HG03565 (cell line): ENCODE measurements at regions not wholly inside any gene's neighbourhood (a gene's known extent, or its start where the extent isn't known, plus 50 kb on each side); places are given as distances from the start of the nearest gene placed in this dataset.
A peak's percentile ranks its signal among the peaks of the same experiment; 100 is the strongest.
"Not testable (repeated sequence)": the region's sequence is repeated elsewhere in the genome, so short reads cannot be mapped to it uniquely, and the experiment has no call there.

Source experiments
- ATAC-seq: cut with Tn5 transposase; IDR thresholded peaks from one replicate; pipeline ENCODE4 v1.9.1; 2021; ENCODE audit warnings: mild to moderate bottlenecking, moderate library complexity; ENCODE audit not compliant: unreplicated experiment

- ATAC-seq: no peak
These were observed 54.1 kb upstream of the SHLD1 start for GRCh38 chr20:5696011-5696559.

GRCh38 chr20:5691918-5692618 lies 58.1 kb upstream of the SHLD1 start:
- ATAC-seq: peak; percentile 98

DNA sequence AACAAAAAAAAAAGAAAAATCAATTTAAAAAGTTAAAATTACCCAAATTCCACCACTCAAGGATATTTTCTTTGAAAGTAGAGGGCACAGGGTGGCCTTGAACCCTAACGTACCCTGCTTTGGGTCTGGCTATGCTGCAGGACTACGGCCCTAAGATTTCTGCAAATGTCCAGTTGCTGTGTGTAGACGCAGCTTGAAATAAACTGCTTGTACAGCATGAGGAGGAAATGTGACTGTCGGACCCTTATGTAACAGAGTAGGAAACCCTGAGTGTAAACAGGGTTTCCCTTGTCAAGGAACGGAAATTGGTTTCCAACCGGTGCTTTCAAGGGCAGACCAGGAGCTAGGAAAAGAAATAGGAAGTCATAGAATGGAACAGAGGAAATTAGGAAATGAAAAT lies 60.7 kb upstream of the SHLD1 start:
- ATAC-seq: no peak

DNA sequence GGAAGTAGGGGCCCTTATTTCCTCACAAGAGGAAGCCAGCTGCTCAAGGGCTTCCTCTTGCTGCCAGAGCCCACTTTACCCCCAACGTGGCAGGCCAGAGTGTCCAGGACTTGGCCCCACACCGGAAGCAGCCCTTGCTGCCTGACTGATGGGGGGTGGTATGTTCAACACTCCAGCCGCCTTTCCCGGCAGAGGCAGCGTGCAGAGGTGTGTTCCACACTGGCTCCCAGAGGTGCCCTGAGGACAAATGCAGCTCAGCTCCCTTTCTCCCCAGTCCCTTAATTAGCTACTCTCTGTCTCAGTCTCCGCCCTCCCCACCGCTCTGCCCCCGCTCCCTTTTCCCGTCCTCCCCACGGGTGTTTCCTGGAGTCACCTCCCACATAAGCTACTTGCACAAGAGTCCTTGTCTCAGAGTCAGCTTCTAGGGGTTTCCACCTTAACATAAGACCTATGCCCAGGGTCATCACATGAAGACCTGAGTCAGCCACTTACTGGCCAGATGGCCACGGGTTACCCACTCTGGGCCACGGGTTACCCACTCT lies 61.7 kb upstream of the SHLD1 start:
- no peak for ATAC-seq

DNA sequence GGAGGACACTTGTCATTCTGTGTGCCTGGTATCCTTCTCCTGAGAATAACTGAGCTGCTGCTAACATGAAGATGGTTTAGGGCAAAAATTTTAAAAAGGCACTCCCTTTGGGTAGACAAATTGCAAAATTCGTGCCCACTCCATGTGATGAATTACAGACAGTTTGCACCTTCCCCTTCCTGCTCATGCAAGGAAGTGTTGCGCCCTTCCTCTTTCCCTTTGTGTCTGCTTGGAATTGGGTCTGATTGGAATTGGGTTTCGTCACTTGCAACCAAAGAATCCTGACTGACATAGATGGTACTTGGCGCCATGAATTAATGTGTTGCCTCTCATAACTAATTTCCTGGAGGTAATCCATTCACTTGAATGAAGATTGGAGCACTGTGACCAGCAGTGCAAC lies 62.3 kb upstream of the SHLD1 start:
- ATAC-seq: no peak

DNA sequence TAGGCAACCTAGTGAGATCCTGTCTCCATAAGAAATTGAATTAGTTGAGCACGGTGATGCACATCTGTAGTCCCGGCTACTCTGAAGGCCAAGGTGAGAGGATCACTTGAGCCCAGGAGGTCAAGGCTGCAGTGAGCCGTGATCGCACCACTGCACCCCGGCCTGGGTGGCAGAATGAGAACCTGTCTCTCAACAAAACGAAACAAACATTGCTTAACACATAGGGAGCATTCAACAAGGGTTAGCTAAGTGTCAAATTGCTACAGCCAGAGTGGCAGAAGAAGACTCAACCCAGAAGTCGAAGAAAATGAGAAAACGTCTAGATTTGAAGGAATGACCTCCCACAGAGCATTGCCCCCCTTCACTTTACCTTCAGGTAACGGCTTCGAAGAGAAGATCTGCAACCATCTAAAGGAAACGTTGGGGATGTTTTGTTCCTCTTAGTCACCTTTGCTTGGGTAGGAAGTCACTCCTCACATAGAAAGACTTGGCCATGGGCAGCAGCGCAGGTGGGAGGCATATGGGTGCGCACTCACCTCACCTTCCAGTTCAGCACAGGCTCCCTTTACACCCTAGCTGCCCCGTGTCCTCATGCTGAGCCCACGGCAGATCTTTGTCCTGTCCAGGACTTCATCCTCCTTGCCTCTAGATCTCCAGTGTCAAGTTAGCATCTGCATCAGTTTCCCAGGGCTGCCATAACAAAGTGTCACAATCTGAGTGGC lies 63.7 kb upstream of the SHLD1 start:
- no peak for ATAC-seq

- not testable (repeated sequence) for ATAC-seq
These were observed 67.6 kb upstream of the SHLD1 start for GRCh38 chr20:5682556-5682955.

DNA sequence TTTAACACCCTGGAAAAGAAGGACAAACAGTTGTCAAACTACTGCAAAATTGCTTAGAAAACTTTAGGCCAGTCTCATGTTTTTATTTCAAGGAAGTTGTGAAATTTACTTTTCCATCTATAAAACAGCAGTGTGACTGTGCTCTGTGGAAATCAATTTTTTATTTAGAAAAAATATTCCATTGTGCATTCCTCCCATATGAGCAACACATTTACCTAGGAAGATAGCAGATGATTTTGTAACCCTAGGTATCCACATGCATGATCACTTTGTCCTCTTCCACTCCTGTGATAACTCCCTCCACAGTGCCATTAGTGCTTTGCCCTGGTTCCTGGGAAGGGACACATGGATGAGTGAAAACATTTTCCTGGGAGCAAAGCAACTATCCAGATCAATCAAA lies 69.4 kb upstream of the GPCPD1 start:
- no peak for ATAC-seq

DNA sequence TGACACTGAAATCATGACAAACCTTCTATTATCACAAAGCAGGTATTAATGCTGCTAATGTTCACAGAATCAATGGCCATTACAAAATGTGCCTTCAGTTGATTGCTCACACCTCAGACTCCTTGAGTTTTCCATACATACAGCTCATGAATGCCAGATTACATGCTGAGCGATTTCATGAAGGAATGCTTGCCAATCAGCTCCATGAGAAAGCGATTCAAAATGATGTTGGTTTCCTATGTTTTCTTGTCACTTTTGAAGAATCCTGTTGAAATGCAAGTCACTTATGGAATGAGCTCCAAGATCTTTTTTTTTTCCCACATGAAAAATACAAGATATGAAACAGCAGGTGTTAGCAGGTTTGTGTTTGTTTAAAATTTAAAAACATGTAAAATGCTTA lies 68.0 kb upstream of the GPCPD1 start:
- ATAC-seq: no peak

DNA sequence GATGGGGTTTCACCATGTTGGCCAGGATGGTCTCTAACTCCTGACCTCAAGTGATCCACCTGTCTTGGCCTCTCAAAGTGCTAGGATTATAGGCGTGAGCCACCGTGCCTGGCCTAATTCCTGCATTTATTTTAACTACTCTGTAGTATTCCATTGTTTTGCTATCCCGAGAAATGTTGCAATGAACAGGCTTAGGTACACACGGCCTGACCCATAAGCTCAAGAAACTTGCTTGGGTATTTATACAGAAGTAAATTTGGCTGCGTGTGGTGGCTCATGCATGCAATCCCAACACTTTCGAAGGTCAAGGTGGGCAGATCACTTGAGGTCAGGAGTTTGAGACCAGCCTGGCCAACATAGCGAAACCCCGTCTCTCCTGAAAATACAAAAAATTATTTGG lies 67.1 kb upstream of the GPCPD1 start:
- ATAC-seq: not testable (repeated sequence)

DNA sequence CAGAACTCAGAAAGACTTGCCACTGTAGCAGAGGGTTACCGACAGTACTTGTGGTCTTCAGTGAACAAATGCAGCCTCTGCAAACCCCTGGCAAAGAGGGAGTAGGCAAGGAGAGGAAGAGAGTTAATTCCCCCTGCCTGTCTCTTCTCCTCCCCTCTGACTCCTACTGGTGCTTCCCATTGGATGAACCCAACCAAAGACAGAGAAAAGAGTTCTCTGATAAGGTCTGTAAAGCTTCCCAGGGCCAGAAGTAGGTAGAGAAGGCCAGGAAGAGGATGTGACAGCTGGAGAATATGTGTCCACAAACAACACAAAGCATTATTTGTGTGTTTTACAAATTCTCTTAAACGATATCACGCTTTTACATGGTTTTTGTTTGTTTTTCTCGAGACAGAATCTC lies 66.6 kb upstream of the GPCPD1 start:
- no peak for ATAC-seq

DNA sequence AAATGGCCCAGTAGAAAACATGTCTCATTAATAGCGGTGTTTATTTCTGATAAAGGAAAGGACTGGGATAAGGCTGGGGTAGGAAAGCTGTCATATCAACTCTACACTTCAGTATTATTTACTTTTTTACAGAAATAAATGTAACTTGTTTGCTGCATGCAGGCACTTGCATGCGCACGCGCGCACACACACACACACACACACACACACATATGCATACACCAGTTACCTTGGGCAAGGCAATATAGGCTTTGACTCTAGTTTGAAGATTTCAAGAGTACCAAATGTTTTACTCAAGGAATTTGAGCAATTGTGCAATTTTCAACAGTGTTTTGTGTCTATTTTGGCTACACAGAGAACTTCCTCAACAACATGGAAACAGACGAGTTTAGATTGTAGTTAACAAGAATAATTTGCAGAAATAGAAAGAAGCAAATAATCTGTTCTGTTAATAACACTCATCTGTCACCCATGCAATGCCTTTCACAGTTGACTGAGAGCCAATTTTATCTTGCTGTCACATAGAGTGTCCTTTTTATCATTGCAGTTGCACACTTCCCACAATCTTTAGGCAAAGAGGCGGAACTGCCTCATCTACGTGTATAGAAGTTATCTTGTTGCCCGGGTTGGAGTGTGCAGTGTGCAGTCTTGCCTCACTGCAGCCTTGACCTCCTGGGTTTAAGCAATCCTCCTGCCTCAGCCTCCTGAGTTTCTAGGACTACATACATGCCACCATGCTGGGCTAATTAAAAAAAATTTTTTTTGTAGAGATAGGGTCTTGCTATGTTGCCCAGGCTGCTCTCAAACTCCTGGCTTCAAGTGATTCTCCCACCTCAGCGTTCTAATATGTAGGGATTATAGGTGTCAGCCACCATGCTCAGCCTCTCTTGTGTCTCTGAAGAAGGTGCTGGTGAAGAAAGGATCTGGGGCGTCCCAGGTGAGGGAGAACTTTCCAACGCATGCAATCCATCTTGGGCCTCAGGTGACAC lies 64.6 kb upstream of the GPCPD1 start:
- ATAC-seq: no peak

DNA sequence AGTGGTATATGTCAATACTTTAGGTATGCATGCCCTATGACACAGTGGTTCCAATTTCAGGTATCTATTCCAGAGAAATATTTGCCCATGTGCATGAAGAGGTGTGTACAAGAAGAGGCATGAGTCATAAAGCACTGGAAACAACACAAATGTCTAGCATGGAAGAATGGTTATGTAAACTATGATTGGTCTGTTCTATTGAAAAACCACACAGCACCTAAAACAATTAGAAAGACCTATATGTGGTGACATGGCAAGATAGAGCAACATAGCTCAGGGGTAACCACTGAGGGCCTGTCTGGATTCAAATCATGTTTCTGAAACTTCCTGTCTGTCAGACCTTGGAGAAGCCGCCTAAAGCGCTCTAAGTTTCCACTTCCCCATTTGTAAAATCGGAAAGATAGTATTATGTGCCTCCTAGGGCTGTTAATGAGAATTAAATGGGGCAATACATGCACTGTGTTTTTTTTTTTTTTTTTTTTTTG lies 63.4 kb upstream of the GPCPD1 start:
- ATAC-seq: peak; percentile 89

DNA sequence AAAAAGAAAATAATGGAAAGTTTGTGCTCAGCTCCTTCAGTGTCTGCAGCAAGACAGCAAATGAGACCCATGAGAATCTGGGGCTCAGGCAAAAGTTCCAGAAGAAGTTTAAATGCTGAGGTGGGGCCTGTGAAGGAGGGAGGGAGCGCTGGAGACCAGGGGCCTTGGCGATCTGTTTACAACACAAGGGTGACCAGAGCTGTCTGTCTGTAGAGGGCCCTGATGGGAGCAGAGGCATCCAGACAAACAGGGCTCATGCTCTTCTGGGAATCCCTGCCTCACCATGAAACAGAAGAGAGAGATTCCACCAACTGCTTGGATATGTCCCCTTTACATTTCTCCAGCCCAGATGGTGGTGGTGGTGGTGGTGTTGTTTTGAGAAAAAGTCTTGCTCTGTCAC lies 60.1 kb upstream of the GPCPD1 start:
- no peak for ATAC-seq

- ATAC-seq: no peak
These were observed 59.3 kb upstream of the GPCPD1 start for GRCh38 chr20:5670036-5670536.

- no peak for ATAC-seq
These were observed 57.7 kb upstream of the GPCPD1 start for GRCh38 chr20:5668529-5668868.

- peak; percentile 59 for ATAC-seq
These were observed 57.1 kb upstream of the GPCPD1 start for GRCh38 chr20:5667705-5668528.

GRCh38 chr20:5665417-5665816 lies 54.6 kb upstream of the GPCPD1 start:
- ATAC-seq: no peak

GRCh38 chr20:5663396-5663795 lies 52.6 kb upstream of the GPCPD1 start:
- ATAC-seq: no peak

GRCh38 chr20:5662769-5663168 lies 52.0 kb upstream of the GPCPD1 start:
- ATAC-seq: no peak
